GM19397 (cell line): ENCODE measurements at regions not wholly inside any gene's neighbourhood (a gene's known extent, or its start where the extent isn't known, plus 50 kb on each side); places are given as distances from the start of the nearest gene placed in this dataset.

Experiments
- ATAC-seq: cut with Tn5 transposase; IDR thresholded peaks from one replicate; pipeline ENCODE4 v1.9.1; 2021; ENCODE audit warnings: mild to moderate bottlenecking, moderate library complexity; ENCODE audit not compliant: unreplicated experiment

DNA sequence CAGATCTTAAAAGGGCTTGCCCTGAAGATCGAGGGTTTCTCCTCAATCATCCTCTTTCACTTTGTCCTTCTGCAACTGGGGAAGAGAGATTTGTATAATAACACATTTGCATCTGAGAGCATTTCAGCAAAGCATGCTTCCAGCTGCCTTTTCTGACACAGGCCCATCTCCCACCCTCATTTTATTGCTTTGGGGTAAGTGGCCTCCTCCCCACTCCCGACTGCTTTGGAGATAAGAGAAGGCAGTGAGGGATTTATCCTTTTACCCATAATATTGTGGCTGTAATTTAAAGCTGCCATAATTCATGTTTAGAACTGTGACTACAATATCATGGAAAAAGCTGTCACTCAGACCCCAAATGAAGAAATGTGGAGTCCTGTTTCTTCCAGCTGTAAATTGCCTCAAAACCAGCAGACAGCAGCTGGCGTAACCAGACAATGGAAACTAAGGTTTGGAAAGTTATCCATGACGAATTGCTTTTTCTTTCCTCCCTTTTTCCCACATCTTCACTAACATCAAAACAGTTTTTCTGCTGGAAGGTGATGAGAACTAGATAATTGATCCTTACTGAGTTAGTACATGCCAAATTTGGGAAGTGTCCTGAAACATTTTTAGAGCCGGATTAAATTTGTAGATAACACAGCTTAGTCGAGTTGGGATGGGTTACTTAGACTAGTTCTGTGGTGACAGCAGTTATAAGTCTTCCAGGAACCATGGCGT lies 104.2 kb upstream of the PFN2 start:
- ATAC-seq, result no peak

DNA sequence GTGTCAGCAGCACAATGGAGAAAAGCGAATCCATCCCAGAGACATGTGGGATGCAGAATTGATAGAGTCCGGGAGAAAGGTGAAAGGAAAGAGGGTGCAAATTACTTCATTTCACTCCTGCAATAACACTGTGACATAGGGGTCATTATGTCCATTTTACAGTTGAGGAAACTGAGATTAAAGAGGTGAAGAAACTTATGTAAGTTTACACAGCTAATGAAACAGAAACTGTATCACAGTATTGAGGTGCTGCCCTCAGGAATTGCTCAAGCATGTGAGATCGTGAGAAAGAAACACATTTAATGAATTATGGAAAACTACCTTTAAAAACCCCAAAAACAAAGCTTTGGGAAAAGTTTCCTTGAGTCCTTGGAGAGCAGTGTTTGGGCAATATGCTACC lies 103.6 kb upstream of the PFN2 start:
- ATAC-seq, result no peak

DNA sequence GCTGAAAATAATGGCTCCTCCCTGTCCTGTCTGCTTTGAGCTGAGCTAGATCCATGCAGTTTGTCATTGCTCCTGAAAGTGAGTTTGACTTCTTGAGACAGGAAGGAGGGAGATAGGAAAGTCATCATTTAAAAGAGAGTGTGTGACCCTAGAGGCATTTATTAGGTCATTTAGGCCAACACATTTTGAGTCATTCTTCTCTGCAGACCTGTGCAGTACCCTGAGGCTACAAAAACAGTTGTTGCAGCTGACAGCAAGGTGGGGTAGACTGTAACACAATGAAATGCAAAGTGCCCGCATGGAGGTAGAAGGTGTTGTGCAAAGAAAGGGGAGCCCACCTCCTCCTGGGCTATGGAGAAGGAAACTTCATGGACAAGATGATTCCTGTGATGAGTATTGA lies 102.8 kb upstream of the PFN2 start:
- no peak for ATAC-seq

DNA sequence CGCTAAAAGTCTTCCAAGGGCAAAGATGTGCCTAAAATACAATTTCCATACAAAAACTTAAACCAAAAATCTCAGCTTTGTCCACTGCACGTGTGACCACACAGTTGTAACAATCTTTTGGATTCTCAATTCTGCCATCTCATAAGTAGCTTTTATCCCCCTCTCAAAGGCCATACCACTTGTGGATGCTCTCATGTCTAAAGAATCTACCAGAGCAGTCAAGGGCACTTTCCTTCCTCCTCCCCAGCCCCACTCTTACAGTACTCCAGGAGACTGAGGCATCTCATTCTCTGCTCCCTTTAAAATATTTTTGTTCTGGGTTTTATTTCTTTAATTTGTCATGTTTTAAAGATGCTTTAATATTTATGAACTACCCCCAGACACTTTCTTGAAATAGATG lies 102.3 kb upstream of the PFN2 start:
- ATAC-seq, result no peak

DNA sequence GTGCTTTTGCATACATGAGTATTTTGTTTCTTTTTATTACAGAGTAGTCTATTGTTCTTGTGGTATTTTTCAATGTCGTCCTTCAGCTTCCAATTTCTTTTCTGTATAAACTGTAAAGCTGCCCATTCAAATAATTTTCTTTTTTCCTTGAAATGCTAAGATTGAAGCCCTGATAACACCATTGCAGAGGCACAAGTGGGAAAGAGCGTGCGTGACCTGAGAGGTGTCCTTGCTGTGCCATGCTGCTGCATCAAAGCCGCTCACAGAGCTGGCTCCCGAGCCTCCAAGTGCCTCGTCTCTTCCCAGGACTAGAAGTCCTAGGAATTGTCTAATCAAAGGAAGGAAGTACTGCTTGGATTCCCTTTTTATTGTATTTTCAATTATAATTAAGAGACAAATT lies 101.9 kb upstream of the PFN2 start:
- ATAC-seq, result no peak

DNA sequence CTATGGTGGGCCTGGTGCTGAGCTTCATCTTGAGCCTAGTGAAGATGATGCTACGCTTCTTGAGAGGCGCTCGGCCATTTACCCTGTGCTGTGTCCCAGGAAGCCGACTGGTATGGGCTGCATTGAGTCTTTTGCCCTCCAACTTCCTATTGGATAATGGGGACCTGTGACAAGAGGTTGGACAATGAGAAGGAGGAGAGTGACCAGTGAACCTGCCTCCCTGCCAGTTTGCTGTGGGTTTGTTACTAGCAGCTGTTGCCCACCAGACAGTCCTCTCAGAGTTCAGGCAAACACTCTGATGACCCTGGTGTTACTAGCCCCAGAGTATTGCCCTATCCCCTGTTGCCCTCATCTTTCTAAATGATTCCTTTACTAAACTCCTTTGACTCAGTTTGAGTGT lies 99.6 kb upstream of the PFN2 start:
- ATAC-seq, result no peak

DNA sequence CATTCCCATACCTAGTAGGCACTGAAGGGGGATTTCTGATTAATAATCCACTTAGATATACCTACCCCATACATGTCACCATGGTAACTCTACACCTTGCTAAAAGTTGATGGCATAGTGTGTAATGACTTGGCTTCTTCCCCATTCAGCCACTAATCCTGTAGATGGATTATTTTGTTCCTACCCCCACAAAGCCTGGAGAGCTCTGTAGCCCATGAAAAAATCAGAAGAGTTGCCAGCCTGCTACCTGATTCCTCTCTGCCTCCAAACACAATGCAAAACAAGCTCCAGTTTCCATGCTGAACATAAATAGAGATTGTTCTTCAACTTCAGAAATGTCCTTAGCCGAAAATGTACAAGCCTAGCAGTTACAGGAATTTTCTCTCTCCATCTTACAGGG lies 98.9 kb upstream of the PFN2 start:
- ATAC-seq, result no peak

DNA sequence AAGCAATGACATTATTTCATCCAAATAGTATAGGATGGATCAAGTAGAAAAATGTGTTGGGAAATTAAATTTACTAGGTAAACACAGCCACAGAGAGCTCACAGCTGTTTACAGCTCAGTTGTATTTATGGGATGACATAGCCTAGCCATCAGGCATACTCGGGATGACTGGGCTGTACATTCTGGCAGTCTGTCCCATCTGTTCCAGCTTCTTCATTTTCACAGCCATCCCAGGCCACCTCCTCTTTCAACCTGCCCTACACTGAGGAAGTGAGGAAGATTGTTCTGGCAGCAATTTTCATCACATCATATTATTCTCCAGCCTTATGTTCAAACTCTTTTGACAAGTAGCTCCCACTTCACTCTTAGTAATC lies 98.4 kb upstream of the PFN2 start:
- ATAC-seq, result no peak

DNA sequence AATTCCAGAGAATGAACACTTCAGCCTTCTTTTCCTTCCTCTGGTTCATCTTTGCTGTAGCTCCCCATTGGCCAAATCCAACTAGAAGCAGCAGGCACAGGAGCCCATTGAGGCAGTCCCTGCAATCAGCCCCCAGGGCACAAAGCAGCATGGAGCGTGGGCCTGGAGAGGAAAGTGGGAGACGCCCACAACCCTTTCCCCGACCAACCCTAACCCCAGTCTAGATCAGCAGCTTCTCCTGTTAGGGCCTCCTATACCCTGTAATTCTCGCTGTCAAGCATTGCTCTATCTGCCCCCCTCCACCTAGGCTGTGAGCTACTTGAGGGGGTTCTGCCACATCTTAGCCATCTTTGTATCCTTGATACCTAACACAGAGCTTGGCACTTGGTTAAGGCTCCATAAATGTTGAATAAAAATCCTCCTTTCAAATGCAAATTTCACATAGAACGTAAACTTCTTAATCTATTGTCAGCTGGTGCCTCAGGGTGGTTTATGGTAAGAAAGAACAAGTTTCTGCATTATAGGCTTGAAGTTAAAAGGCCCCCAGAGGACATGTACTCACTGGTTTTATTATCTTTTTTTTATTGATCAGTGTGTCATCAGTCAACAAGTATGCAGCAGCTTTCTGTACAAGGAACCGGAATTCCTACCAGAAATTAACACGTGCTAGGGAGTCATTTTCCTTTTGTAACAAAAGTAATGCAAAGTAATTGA lies 97.9 kb upstream of the PFN2 start:
- no peak for ATAC-seq

DNA sequence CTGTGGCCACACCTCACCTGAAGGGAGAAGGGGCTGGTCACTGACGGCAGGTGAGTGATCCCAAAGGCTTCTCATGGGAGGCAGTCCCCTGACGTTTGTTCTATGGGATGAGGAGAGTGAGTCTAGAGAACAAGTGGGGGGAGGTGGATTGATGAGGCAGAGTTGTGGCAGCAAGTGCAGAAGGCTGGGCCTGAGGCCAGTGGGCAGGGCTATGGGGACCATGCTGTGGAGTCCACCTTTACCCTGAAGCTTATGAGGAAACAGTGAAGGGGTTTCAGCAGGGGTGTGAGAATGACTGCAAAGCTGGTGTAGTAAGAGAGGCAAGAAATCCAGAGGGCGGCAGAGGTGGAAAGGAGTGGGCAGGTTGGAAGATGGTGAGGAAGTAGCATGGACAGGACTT lies 96.9 kb upstream of the PFN2 start:
- no peak for ATAC-seq

DNA sequence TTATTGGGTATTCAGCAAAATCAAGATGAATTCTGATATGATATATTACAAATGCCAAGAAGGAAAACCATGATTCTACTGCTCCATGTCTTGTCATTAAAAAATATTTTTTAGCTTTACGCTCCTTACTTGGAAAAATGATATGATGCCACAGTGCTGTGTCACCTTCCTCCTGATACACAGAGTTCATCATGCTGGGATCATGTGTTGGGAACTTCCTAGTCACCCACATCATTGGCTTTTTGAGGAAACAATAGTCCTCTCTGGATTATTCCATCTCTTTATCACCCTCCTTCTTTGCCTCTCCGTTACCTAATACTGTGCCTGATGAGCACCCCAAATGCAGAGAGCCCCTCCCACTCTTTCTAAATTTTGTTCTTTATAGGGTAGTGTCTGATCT lies 94.3 kb upstream of the PFN2 start:
- ATAC-seq, result no peak

DNA sequence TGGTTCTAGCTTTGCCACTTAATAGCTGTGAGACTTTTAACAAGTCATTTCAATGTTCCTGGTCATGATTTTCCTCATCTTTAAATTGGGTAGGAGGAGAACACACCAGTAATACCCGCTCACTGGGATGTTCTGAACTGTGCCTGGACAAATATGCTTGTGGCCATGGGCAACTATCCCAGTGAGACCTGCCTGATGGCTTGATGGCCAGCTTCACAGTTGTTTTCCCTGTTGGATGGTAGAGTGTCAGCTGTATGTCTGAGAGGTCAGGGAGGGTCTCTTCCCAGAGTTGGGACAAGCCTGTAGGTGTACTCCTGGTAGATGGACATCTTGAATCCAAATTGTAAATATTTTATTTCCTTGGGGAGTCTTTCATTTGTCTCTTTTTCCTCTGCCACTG lies 92.5 kb upstream of the PFN2 start:
- ATAC-seq, result no peak

DNA sequence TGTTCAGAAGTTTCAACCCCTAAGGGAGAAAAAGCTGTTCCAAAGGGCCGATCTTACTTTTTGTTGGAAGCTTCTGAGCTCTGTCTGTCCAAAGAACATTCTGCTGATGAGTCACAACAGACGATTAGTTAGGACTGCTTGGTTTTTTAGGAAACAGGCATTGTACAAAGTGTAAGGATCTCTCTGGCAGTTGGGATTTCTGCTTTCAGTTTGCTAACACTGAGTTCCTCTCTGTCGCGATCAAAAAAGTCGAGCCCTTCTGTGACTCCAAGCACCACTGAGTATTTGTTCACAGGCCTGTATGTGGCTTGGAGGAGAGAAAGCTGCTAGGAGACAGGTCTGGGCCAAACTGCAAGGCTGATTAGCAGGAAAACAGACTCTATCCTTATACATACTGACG lies 91.8 kb upstream of the PFN2 start:
- ATAC-seq, result no peak

DNA sequence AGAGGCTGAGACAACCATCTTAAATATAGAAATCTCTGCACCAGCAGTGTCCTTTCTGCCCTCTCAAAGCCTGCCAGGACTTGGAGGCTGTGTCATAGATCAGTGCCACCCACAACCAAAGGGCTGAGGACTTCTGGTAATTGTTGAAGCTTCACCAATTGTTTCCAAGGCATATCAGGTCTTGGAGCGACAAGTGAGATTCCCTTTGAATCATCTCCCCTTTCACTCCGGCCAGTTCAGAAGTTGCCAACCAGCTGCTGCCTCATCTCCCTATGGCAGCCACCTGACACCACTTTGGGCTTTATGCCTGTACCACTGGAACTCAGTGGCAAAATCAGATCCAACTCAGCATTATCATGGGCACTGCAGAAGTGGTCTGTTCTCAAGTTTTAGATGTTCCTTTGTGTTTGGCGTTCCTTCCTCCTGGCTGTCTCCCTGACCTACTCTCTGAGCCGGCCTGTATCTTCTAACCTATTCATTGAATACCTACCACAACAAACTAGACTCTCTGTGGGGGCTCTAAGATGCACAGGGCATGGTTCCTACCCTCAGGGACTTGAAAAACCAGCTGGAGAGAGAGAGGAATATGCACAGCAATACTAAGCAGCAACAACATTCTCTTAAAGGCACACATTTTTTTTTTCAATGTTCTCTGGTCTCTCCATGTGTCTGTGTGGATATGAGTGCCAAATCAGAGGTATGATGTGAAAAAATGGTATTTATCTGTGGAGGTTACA lies 90.8 kb upstream of the PFN2 start:
- ATAC-seq, result no peak

DNA sequence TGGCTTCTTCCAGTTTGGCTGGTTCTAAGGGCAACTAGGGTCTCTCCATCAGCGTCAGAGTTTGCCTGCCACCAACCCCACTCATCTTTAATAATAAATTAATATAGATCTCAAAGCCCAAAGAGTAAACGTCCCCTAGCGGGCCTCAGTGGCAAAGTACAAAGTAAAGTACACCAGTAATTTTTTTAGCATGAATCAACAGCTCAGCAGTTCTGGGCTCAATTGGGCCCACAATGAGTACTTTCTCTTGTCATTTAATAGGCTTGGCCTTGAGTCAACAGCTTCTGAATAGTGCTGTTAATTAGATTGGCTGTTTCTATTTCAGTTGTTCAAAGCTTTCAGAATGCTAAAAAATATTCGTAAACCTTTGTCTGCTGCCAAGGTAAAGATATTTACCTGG lies 89.0 kb upstream of the PFN2 start:
- no peak for ATAC-seq

DNA sequence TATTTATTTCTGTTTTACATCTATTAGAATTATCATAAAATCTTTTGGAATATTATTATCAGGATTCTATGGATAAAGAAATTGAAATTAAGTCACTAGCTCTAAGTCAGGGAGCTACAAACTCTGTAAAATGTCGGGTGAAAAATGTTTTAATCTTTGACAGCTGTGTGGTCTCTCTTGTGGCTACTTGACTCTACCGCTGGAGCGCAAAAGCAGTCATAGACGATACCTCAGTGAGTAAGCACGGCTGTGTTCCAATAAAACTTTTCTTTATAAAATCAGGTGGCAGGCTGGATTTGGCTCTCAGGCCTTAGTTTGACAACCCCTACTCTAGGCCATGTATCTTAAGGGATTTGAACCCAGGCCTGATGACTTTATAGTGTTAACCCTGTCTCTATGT lies 88.5 kb upstream of the PFN2 start:
- ATAC-seq, result no peak

DNA sequence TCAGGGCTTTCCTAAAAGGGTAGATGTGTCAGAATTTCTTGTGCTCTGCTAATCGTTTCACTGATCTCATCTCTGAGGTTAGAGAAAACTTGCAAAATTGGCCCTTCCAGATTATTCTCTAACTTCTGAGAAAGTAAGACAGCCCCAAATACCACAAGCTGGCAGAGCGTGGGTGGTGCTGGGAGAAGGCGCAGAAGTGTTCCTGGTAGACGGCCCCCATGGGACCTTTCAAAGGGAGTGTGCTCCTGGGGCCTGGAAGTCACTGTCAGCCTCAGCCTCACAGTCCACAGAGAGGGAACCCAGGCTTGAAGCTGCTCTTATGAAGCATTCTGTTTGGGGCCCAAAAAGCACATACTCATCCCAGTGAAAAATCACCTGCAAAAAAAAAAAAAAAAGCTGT lies 86.5 kb upstream of the PFN2 start:
- ATAC-seq, result no peak

DNA sequence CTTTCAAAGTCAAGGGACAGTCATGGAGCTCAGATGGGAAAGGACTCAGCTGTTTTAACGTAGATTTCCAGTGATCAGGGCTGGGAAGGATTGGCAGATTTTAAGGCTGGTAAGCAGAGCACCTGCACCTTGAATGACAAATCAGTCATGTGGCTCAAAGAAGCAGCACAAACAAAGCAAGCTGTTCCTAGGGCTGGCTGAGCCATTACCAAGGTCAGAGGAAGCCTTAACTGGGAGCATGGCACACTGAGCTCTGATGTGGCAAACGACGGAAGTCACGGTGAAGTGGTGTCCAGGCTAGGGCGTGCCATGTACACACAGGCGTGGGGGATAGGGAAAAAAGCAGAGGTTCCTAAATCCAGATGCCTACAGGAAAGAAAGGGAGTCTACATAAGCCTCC lies 84.6 kb upstream of the PFN2 start:
- ATAC-seq, result no peak

DNA sequence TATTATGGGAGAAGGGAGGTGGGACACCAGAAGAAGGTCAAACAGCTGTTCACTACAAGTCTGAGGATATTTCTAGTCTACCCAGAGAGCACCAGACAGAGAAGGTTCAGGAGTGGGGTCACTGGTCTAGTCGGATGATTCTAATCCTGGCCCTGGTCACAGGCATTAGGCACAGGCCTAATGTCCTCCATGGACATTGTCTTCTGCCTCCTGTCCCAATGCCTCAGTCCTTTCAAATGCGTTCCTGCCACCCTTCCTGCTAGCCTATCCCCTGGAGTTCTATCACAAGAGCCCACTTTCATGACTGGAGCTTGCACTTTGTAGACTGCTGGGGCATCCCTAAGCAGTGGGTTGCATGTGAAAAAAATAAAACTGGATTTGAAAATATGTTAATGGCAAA lies 83.9 kb upstream of the PFN2 start:
- ATAC-seq, result no peak

DNA sequence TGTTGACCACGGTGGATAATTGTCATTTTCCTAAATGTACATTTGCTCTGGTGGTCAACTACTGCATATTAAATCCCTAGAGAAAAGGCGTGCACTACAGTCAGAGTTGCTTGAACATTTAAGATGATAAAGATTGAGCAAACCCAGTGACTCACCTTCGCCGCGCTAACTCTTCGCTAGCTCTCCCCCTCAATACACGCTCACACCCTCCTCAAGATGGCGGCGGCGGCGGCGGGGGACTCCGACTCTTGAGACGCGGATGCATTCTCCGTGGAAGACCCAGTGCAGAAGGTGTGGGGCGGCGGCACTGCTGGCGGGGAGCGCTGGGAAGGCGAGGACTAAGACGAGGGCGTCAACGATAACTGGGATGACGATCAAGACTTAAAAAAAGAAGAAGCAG lies 79.8 kb upstream of the PFN2 start:
- no peak for ATAC-seq

DNA sequence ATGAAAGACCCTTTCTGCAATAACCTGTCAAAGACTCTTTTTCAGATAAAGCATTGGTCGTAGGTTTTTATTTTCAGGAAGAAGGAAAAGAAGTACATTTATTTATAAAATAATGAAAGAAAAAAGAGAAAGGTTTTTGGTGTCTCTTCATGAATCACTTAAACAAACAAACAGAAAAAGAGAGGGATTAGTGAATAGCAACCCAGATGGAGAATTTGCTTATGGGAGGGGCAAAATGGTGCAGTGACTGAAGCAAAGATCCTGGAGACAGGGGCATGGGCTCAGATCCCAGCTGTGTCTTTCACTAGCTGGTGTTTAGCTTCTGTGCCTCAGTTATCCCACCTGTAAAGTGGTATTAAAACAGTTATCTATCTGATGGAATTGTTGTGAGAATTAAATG lies 78.6 kb upstream of the PFN2 start:
- no peak for ATAC-seq

DNA sequence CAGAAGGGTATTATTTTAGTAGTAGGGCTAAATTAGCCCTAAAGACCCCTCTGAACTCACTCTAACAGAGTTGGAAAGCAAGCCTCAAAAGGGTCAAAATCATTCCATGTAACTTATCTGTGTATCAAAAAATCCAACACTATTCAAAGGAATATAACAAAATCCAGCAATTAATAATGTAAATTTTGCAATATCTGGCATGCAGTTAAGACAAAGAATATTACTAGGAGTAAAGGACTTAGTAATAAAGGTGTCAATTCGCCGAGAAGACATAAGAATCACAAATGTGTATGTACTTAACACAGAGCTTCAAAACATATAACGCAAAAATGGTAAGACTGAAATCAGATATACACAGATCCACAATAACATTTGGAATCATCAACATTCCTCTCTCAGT lies 71.2 kb upstream of the PFN2 start:
- ATAC-seq, result no peak
